Neural crest cell (in vitro differentiated cells): ENCODE measurements at regions not wholly inside any gene's neighbourhood (a gene's known extent, or its start where the extent isn't known, plus 50 kb on each side); places are given as distances from the start of the nearest gene placed in this dataset.
"Not testable (repeated sequence)": the region's sequence is repeated elsewhere in the genome, so short reads cannot be mapped to it uniquely, and the experiment has no call there.

Experiments
- DNase-seq: peaks from one replicate; pipeline ENCODE4 v3.0.0; 2021; ENCODE audit warnings: low read depth, mixed read lengths, low spot score
- H3K27ac Mint-ChIP-seq: one replicate; pipeline ENCODE4 v1.8.0; 2021; ENCODE audit warnings: mild to moderate bottlenecking, mixed read lengths; ENCODE audit not compliant: unreplicated experiment
- H3K27me3 Mint-ChIP-seq: 2 replicates; pipeline ENCODE4 v1.8.0; 2021; ENCODE audit warnings: low read depth, mild to moderate bottlenecking, mixed read lengths
- H3K36me3 Mint-ChIP-seq: 2 replicates; pipeline ENCODE4 v1.8.0; 2021; ENCODE audit warnings: low read depth, mild to moderate bottlenecking, mixed read lengths
- H3K4me1 Mint-ChIP-seq: 2 replicates; pipeline ENCODE4 v1.8.0; 2021; ENCODE audit warnings: mixed read lengths
- H3K4me3 Mint-ChIP-seq: one replicate; pipeline ENCODE4 v1.8.0; 2021; ENCODE audit warnings: mild to moderate bottlenecking, mixed read lengths
- H3K9me3 Mint-ChIP-seq: 2 replicates; pipeline ENCODE4 v1.8.0; 2021; ENCODE audit warnings: mixed read lengths
- TF ChIP-seq, protein P1 (sequence below): fragments of 200-600 bp; sonication (generic); conservative IDR thresholded peaks from 2 replicates; pipeline ENCODE4 v1.5.0; 2021; ENCODE audit warnings: antibody characterized with exemption, mild to moderate bottlenecking

DNA sequence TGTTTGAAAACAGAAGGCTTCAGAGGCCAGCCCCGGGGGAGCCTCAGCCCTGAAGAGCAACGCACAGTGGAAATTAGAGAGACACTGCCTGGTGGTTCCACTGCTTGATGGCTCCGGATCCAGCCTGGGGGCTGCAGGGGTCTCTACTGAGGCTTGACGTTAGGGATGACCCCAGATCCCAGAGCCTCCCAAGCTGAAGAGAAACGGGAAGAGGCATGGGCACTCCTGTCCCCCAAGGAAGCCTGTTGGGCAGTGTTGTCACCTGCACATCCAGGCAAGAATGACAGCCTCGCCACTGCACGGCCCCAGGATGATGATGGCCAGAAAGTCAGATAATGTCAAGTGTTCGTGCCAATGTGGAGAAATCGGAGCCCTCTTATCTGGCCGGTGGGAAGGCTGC is 56.8 kb upstream of the FGF3 start:
- Mint-ChIP-seq H3K4me1 (no peaks in the 10 kb centered on the region), H3K27me3 (peaks cover 9% of the 10 kb centered on the region), H3K4me3 (no peak overlapping the region), H3K27ac (no peak overlapping the region), H3K36me3 (no peaks in the 10 kb centered on the region), H3K9me3 (peaks cover 2% of the 10 kb centered on the region)
- no peak for DNase-seq
- TF ChIP-seq, protein P1, sequence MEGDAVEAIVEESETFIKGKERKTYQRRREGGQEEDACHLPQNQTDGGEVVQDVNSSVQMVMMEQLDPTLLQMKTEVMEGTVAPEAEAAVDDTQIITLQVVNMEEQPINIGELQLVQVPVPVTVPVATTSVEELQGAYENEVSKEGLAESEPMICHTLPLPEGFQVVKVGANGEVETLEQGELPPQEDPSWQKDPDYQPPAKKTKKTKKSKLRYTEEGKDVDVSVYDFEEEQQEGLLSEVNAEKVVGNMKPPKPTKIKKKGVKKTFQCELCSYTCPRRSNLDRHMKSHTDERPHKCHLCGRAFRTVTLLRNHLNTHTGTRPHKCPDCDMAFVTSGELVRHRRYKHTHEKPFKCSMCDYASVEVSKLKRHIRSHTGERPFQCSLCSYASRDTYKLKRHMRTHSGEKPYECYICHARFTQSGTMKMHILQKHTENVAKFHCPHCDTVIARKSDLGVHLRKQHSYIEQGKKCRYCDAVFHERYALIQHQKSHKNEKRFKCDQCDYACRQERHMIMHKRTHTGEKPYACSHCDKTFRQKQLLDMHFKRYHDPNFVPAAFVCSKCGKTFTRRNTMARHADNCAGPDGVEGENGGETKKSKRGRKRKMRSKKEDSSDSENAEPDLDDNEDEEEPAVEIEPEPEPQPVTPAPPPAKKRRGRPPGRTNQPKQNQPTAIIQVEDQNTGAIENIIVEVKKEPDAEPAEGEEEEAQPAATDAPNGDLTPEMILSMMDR = no peak

DNA sequence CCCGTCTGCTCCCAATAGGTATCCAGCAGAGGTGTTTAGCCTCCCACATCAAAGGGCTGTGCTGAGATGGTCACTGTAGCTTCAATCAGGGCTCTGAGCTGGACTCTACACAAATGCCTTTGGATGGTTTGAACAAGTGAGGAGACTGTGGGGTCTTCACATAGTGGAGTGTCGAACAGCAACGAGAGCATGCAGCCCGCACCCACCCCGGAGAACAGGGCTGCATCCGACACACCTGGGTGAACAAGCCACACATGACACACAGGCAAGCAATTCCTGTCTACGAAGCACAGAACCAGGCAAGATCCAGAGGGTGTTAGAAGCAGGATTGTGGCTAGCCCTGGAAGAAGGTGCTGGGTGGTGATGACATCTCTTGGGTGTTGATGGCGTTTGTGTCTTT is 58.0 kb upstream of the FGF3 start:
- Mint-ChIP-seq H3K4me3 (no peak overlapping the region), H3K4me1 (no peaks in the 10 kb centered on the region), H3K36me3 (no peaks in the 10 kb centered on the region), H3K9me3 (peaks cover 2% of the 10 kb centered on the region), H3K27me3 (peaks cover 12% of the 10 kb centered on the region), H3K27ac (no peak overlapping the region)
- TF ChIP-seq, protein P1 = no peak
- DNase-seq = no peak

DNA sequence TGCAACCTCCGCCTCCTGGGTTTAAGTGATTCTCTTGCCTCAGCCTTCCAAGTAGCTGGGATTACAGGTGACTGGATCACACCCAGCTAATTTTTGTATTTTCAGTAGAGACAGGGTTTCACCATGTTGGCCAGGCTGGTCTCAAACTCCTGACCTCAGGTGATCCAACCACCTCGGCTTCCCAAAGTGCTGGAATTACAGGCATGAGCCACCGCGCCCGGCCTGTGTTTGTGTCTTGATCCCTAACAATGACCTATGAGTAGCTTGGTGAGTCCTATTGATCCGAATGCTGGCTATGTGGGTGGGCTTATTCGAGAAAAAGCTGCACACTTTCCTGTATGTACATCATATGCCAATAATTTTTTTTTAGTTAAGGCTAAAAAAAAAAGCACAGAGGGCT is 58.5 kb upstream of the FGF3 start:
- not testable (repeated sequence) for H3K9me3 Mint-ChIP-seq, H3K27ac Mint-ChIP-seq, H3K27me3 Mint-ChIP-seq, H3K4me1 Mint-ChIP-seq, DNase-seq, H3K36me3 Mint-ChIP-seq, H3K4me3 Mint-ChIP-seq

DNA sequence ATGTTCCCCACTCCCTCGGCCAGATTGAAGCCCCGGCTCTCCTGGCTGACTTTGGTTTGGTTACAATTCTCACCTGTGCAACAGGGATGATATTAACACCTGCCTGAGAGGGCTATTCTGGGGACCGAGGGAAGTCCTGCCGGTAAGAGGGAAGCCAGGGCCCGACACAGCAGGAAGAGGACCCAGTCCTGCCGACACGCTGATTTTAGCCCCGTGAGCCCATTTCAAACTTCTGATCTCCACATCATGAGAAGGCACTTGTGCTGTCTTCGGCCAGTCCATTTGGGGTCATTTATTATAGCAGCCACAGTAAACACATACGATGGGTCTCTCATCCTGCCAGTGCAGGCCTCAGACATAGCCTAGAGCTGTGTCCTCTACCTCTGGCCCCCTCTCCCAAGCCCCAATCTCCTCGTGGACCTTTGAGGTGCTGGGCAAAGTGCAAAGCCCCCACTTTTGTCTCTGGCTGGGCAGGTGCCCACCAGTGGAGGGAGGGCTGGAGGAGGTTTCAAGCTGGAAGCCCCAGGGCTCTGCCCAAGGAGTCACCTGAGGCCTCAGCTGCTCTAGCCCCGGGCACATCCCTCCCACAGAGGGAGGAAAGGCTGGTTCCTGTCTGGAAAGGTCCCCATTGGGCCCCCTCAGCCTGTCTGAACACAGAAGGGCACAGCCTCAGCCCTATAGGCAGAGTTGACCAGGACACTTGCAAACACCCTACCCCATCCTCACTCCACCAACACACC is 59.1 kb upstream of the FGF3 start:
- Mint-ChIP-seq H3K9me3 (no peaks in the 10 kb centered on the region), H3K27ac (no peak overlapping the region)
- DNase-seq = no peak

DNA sequence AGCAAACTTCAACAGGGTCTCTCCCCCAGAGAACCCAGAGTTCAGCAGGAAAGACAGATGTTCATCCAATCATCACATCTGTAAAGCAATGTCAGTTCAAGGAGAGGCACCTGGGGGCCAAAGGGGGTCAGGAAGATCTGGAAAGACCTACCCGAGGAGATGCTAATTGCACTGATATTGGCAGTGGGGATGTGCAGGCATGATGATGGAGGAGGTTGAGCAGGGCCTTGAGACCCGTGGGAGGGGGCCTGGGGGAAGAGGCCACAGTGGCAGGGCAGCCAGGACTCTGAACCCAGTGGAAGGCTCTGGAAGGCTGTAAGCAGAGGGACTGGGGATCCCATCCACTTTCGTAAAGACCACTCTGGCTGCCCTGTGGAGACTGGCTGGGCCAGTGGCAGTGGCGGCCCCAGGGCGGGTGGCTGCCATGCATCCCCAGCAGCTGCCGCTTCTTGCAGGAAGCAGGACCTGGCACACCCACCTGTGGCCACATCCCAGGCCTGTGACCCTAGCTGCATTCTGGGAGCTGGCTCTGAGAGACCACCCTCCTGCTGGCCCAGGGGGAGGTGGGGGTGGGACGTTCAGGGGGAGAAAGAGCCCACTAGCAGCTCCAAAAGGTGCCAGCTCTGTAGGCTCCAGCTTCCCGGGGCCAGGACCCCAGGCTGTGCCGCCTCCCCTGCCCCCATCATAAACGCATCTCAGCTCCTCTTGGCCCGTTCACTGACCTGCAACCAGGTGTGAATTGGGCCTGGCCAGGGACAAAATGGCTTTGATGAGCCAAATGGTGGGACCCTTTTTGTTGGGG is 59.9 kb upstream of the FGF3 start:
- TF ChIP-seq, protein P1 = no peak
- peaks cover 8% of the 10 kb centered on the region for H3K27me3 Mint-ChIP-seq
- H3K9me3 Mint-ChIP-seq = no peaks in the 10 kb centered on the region
- DNase-seq = no peak
- H3K36me3 Mint-ChIP-seq = no peaks in the 10 kb centered on the region
- no peak overlapping the region for H3K4me3 Mint-ChIP-seq
- no peaks in the 10 kb centered on the region for H3K4me1 Mint-ChIP-seq
- no peak overlapping the region for H3K27ac Mint-ChIP-seq

More for the DNA sequence above, 59.1 kb upstream of the FGF3 start:
- TF ChIP-seq, protein P1 = no peak
- no peaks in the 10 kb centered on the region for H3K4me1 Mint-ChIP-seq
- H3K27me3 Mint-ChIP-seq = peaks cover 9% of the 10 kb centered on the region
- no peaks in the 10 kb centered on the region for H3K36me3 Mint-ChIP-seq
- no peak overlapping the region for H3K4me3 Mint-ChIP-seq

DNA sequence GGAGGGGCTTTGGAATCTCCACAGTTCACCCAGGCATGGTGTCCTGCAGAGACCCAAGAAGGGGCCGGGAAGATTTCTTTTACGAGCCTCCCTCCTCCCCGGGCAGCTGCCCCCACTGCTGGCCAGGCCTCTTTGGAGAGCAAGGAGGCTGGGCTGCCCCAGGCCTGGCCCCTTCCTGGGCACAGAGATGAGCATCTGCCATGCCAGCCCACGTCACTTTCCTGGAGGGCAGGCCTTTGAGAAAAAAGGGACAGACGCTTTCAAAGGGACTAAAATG is 60.5 kb upstream of the FGF3 start:
- Mint-ChIP-seq H3K4me1 (no peaks in the 10 kb centered on the region), H3K4me3 (no peak overlapping the region), H3K27me3 (peaks cover 11% of the 10 kb centered on the region), H3K27ac (no peak overlapping the region), H3K36me3 (no peaks in the 10 kb centered on the region), H3K9me3 (no peaks in the 10 kb centered on the region)
- DNase-seq = no peak
- TF ChIP-seq, protein P1 = no peak
